ENCODE measurements at regions not wholly inside any gene's neighbourhood (a gene's known extent, or its start where the extent isn't known, plus 50 kb on each side); places are given as distances from the start of the nearest gene placed in this dataset.

GRCh38 chr5:2269656-2270055 lies 386.9 kb upstream of the IRX4 start:
- H3K4me3 ChIP-seq: no peak overlapping the region

GRCh38 chr5:2267991-2268390 lies 385.3 kb upstream of the IRX4 start:
- Histone ChIP-seq H3K9ac (no peak overlapping the region), H3K27ac (no peak overlapping the region), H4K20me1 (no peaks in the 10 kb centered on the region), H3K4me3 (no peak overlapping the region), H3K4me1 (peaks cover 11% of the 10 kb centered on the region), H3K4me2 (no peak overlapping the region), H3K36me3 (no peaks in the 10 kb centered on the region), H3K9me3 (no peaks in the 10 kb centered on the region), H3K27me3 (no peaks in the 10 kb centered on the region)
- TF ChIP-seq Cebpa-rat (IDR thresholded peaks at IDR 0.05): no peak

More at GRCh38 chr5:2269656-2270055, 386.9 kb upstream of the IRX4 start:
- Histone ChIP-seq H3K4me2 (no peak overlapping the region), H3K27me3 (no peaks in the 10 kb centered on the region), H3K36me3 (no peaks in the 10 kb centered on the region), H4K20me1 (no peaks in the 10 kb centered on the region), H3K27ac (no peak overlapping the region), H3K9ac (no peak overlapping the region), H3K9me3 (no peaks in the 10 kb centered on the region), H3K4me1 (peaks cover 11% of the 10 kb centered on the region)
- TF ChIP-seq Cebpa-rat (IDR thresholded peaks at IDR 0.05): no peak

- no peaks in the 10 kb centered on the region for H3K27me3 ChIP-seq
Observed at GRCh38 chr5:2266641-2267240, 384.0 kb upstream of the IRX4 start.

GRCh38 chr5:2265341-2265740 lies 382.6 kb upstream of the IRX4 start:
- Histone ChIP-seq H3K27ac (no peak overlapping the region), H3K4me3 (no peak overlapping the region), H3K9ac (no peak overlapping the region), H4K20me1 (no peaks in the 10 kb centered on the region), H3K4me1 (peaks cover 11% of the 10 kb centered on the region), H3K27me3 (no peaks in the 10 kb centered on the region), H3K4me2 (no peak overlapping the region), H3K9me3 (no peaks in the 10 kb centered on the region), H3K36me3 (no peaks in the 10 kb centered on the region)
- no peak for TF ChIP-seq Cebpa-rat (IDR thresholded peaks at IDR 0.05)

More at GRCh38 chr5:2266641-2267240, 384.0 kb upstream of the IRX4 start:
- TF ChIP-seq Cebpa-rat (IDR thresholded peaks at IDR 0.05): no peak
- Histone ChIP-seq H3K36me3 (no peaks in the 10 kb centered on the region), H4K20me1 (no peaks in the 10 kb centered on the region), H3K9me3 (no peaks in the 10 kb centered on the region), H3K4me3 (no peak overlapping the region), H3K4me1 (peaks cover 11% of the 10 kb centered on the region), H3K27ac (no peak overlapping the region), H3K9ac (no peak overlapping the region), H3K4me2 (peak overlapping the region; percentile 39)

GRCh38 chr5:2263763-2264162 lies 381.0 kb upstream of the IRX4 start:
- Histone ChIP-seq H3K4me1 (peaks cover 26% of the 10 kb centered on the region), H3K4me2 (no peak overlapping the region), H4K20me1 (no peaks in the 10 kb centered on the region), H3K27ac (no peak overlapping the region), H3K36me3 (no peaks in the 10 kb centered on the region), H3K4me3 (no peak overlapping the region), H3K27me3 (no peaks in the 10 kb centered on the region), H3K9me3 (no peaks in the 10 kb centered on the region), H3K9ac (no peak overlapping the region)
- TF ChIP-seq Cebpa-rat (IDR thresholded peaks at IDR 0.05): no peak

GRCh38 chr5:2262620-2263019 lies 379.9 kb upstream of the IRX4 start:
- H3K9ac ChIP-seq: no peak overlapping the region

GRCh38 chr5:2261004-2261703 lies 378.4 kb upstream of the IRX4 start:
- Histone ChIP-seq H3K27ac (no peak overlapping the region), H3K4me2 (no peak overlapping the region), H3K27me3 (no peaks in the 10 kb centered on the region), H3K9me3 (no peaks in the 10 kb centered on the region), H3K4me1 (peaks cover 43% of the 10 kb centered on the region), H4K20me1 (no peaks in the 10 kb centered on the region), H3K4me3 (no peak overlapping the region), H3K9ac (no peak overlapping the region), H3K36me3 (no peaks in the 10 kb centered on the region)
- no peak for TF ChIP-seq Cebpa-rat (IDR thresholded peaks at IDR 0.05)

More at GRCh38 chr5:2262620-2263019, 379.9 kb upstream of the IRX4 start:
- Histone ChIP-seq H3K27ac (no peak overlapping the region), H3K4me1 (peaks cover 37% of the 10 kb centered on the region), H3K27me3 (no peaks in the 10 kb centered on the region), H3K4me2 (no peak overlapping the region), H3K4me3 (no peak overlapping the region), H3K9me3 (no peaks in the 10 kb centered on the region), H4K20me1 (no peaks in the 10 kb centered on the region), H3K36me3 (no peaks in the 10 kb centered on the region)
- no peak for TF ChIP-seq Cebpa-rat (IDR thresholded peaks at IDR 0.05)

- Histone ChIP-seq H3K27ac (no peak overlapping the region), H4K20me1 (no peaks in the 10 kb centered on the region), H3K9ac (no peak overlapping the region), H3K4me3 (no peak overlapping the region), H3K36me3 (no peaks in the 10 kb centered on the region), H3K4me1 (peaks cover 49% of the 10 kb centered on the region), H3K9me3 (no peaks in the 10 kb centered on the region), H3K27me3 (no peaks in the 10 kb centered on the region), H3K4me2 (peak overlapping the region; percentile 82; the same call in 1 of the 2 replicates)
- TF ChIP-seq Cebpa-rat (IDR thresholded peaks at IDR 0.05): no peak
Observed at GRCh38 chr5:2260211-2261003, 377.7 kb upstream of the IRX4 start.

- Histone ChIP-seq H3K4me2 (peak overlapping the region; percentile 82), H3K27ac (no peak overlapping the region), H3K9me3 (no peaks in the 10 kb centered on the region), H4K20me1 (no peaks in the 10 kb centered on the region), H3K27me3 (no peaks in the 10 kb centered on the region), H3K4me1 (peaks cover 57% of the 10 kb centered on the region), H3K36me3 (no peaks in the 10 kb centered on the region), H3K9ac (no peak overlapping the region), H3K4me3 (no peak overlapping the region)
- no peak for TF ChIP-seq Cebpa-rat (IDR thresholded peaks at IDR 0.05)
Observed at GRCh38 chr5:2259494-2260107, 376.9 kb upstream of the IRX4 start.
